Stomach (tissue), 8 donors: ENCODE measurements at regions not wholly inside any gene's neighbourhood (a gene's known extent, or its start where the extent isn't known, plus 50 kb on each side); places are given as distances from the start of the nearest gene placed in this dataset.

ENCODE experiments used
- DNase-seq, 2 donors: peaks; one replicate each; pipeline versions ENCODE4 v3.0.0 to v3.0.0-alpha.2; 2013 to 2019
- H3K27ac ChIP-seq, 5 donors: fragments of 200-600 bp in 4 of 5; sonication (generic) in 4 of 5; one replicate each; pipeline ENCODE4 v1.5.1; 2013 to 2019; ENCODE audit warnings: mild to moderate bottlenecking in 1 of 5, moderate library complexity in 1 of 5
- H3K27me3 ChIP-seq, 3 donors: fragments of 200-600 bp; sonication (generic); one replicate each; pipeline ENCODE4 v1.5.1; 2017 to 2019; ENCODE audit warnings: mixed run types in 1 of 3
- H3K36me3 ChIP-seq, 4 donors: fragments of 200-600 bp; sonication (generic); 1 replicate in 3 of 4; 2 replicates in 1 of 4; pipeline ENCODE4 v1.5.1; 2016 to 2019
- H3K4me1 ChIP-seq, 4 donors: fragments of 200-600 bp; sonication (generic); one replicate each; pipeline ENCODE4 v1.5.1; 2016 to 2019
- H3K4me3 ChIP-seq, 4 donors: fragments of 200-600 bp; sonication (generic) in 3 of 4; one replicate each; pipeline ENCODE4 v1.5.1; 2016 to 2019; ENCODE audit warnings: mild to moderate bottlenecking in 1 of 4
- H3K9me3 ChIP-seq, 4 donors: fragments of 200-600 bp; sonication (generic); one replicate each; pipeline ENCODE4 v1.5.1; 2016 to 2019
- CTCF ChIP-seq, 7 experiments: fragments of 450-650 bp in 4 of 7; fragments of 200-600 bp in 3 of 7; sonication (generic) in 3 of 7; IDR thresholded peaks; one replicate each; pipeline ENCODE4 v1.5.1; 2016 to 2019; ENCODE audit warnings: antibody characterized with exemption in 7 of 7, control low read depth in 2 of 7, mild to moderate bottlenecking in 1 of 7
- EP300 ChIP-seq: sonication (generic); formaldehyde crosslinking; IDR thresholded peaks from one replicate; pipeline ENCODE4 v1.6.1; 2017; ENCODE audit warnings: antibody characterized with exemption
- POLR2A ChIP-seq, 4 donors: fragments of 450-650 bp; IDR thresholded peaks; one replicate each; pipeline ENCODE4 v1.6.1; 2016; ENCODE audit warnings: antibody characterized with exemption in 4 of 4, control low read depth in 2 of 4, mild to moderate bottlenecking in 1 of 4, moderate library complexity in 1 of 4
- POLR2AphosphoS5 ChIP-seq, 3 donors: sonication (generic); formaldehyde crosslinking; IDR thresholded peaks; one replicate each; pipeline ENCODE4 v1.6.1; 2016; ENCODE audit warnings: antibody characterized with exemption in 3 of 3
- WGBS, 5 donors: extraction: QIAGEN DNeasy Blood & Tissue Kit in 3 of 5; methylation state at CpG; one replicate each; pipeline versions ENCODE4 v1.1.5 to v1.1.7; 2013 to 2018; 5-methylcytosine and 5-hydroxymethylcytosine counted together
- intact Hi-C: fragments of 100-400 bp; cut with DNase I; formaldehyde crosslinking; loops from one replicate; pipeline ENCODE4 v1.15.1; 2023; ENCODE audit warnings: low total_unique reads
- donor health status: healthy with polysubstance abuse.
- donor health status: Bipolar disorder and iron deficiency.
- donor health status: healthy.

GRCh38 chr5:180411948-180412347 lies 58.8 kb upstream of the GFPT2 start:
- no peaks in the 10 kb centered on the region for H3K36me3 ChIP-seq
- no peak overlapping the region for H3K4me3 ChIP-seq
- peaks cover 0 to 15% (median 4%) of the 10 kb centered on the region in 4 donors for H3K9me3 ChIP-seq
- no peaks in the 10 kb centered on the region for H3K4me1 ChIP-seq
- 77 to 86% (median 82%) methylated on average over 10 of the region's 10 CpGs for WGBS, 5 donors
- no peak overlapping the region for H3K27ac ChIP-seq
- intact Hi-C loops: no loop called here
- no peaks in the 10 kb centered on the region for H3K27me3 ChIP-seq
- no peak for DNase-seq
- TF ChIP-seq POLR2AphosphoS5 (IDR thresholded peaks at IDR 0.05) (no peak), EP300 (no peak), CTCF (IDR thresholded peaks at IDR 0.05) (no peak), POLR2A (IDR thresholded peaks at IDR 0.05) (no peak)

GRCh38 chr5:180414176-180414575 lies 61.0 kb upstream of the GFPT2 start:
- Histone ChIP-seq H3K4me1 (no peaks in the 10 kb centered on the region), H3K4me3 (no peak overlapping the region), H3K27me3 (no peaks in the 10 kb centered on the region), H3K36me3 (no peaks in the 10 kb centered on the region), H3K27ac (no peak overlapping the region), H3K9me3 (peaks cover 0 to 15% (median 4%) of the 10 kb centered on the region in 4 donors)
- DNase-seq: no peak
- WGBS, 5 donors: 59 to 76% (median 70%) methylated on average over 4 of the region's 4 CpGs
- intact Hi-C loops: no loop called here
- TF ChIP-seq CTCF (IDR thresholded peaks at IDR 0.05) (no peak), POLR2A (IDR thresholded peaks at IDR 0.05) (no peak), EP300 (no peak), POLR2AphosphoS5 (IDR thresholded peaks at IDR 0.05) (no peak)

- 83 to 86% (median 85%) methylated on average over 3 of the region's 3 CpGs for whole genome bisulfite sequencing, 5 donors
- DNase-seq: no peak
- Histone ChIP-seq H3K27ac (no peak overlapping the region), H3K4me1 (no peaks in the 10 kb centered on the region), H3K36me3 (no peaks in the 10 kb centered on the region), H3K9me3 (no peaks in the 10 kb centered on the region), H3K27me3 (no peaks in the 10 kb centered on the region), H3K4me3 (no peak overlapping the region)
- intact Hi-C loops: no loop called here
- TF ChIP-seq POLR2A (IDR thresholded peaks at IDR 0.05) (no peak), EP300 (no peak), POLR2AphosphoS5 (IDR thresholded peaks at IDR 0.05) (no peak), CTCF (IDR thresholded peaks at IDR 0.05) (no peak)
Measured at GRCh38 chr5:180421672-180422071, 68.5 kb upstream of the GFPT2 start.

- TF ChIP-seq POLR2AphosphoS5 (IDR thresholded peaks at IDR 0.05) (no peak), EP300 (no peak)
- intact Hi-C loops: no loop called here
- H3K27me3 ChIP-seq: no peaks in the 10 kb centered on the region
- no peak overlapping the region for H3K4me3 ChIP-seq
- H3K36me3 ChIP-seq: no peaks in the 10 kb centered on the region
- no peak for DNase-seq
- WGBS, 5 donors: 76 to 85% (median 80%) methylated on average over 2 of the region's 2 CpGs
- no peaks in the 10 kb centered on the region for H3K9me3 ChIP-seq
- H3K27ac ChIP-seq: no peak overlapping the region
- no peaks in the 10 kb centered on the region for H3K4me1 ChIP-seq
Measured at GRCh38 chr5:180423133-180423532, 70.0 kb upstream of the GFPT2 start.

- TF ChIP-seq EP300 (no peak), POLR2A (IDR thresholded peaks at IDR 0.05) (no peak), CTCF (IDR thresholded peaks at IDR 0.05) (no peak), POLR2AphosphoS5 (IDR thresholded peaks at IDR 0.05) (no peak)
- no peaks in the 10 kb centered on the region for H3K4me1 ChIP-seq
- no peak overlapping the region for H3K4me3 ChIP-seq
- H3K27me3 ChIP-seq: no peaks in the 10 kb centered on the region
- H3K27ac ChIP-seq: no peak overlapping the region
- intact Hi-C loops: no loop called here
- 77 to 83% (median 81%) methylated on average over 5 of the region's 5 CpGs for WGBS, 5 donors
- H3K9me3 ChIP-seq: no peaks in the 10 kb centered on the region
- no peak for DNase-seq
- H3K36me3 ChIP-seq: no peaks in the 10 kb centered on the region
Measured at GRCh38 chr5:180423598-180423997, 70.5 kb upstream of the GFPT2 start.
